ENCODE measurements at regions not wholly inside any gene's neighbourhood (a gene's known extent, or its start where the extent isn't known, plus 50 kb on each side); places are given as distances from the start of the nearest gene placed in this dataset.

DNA sequence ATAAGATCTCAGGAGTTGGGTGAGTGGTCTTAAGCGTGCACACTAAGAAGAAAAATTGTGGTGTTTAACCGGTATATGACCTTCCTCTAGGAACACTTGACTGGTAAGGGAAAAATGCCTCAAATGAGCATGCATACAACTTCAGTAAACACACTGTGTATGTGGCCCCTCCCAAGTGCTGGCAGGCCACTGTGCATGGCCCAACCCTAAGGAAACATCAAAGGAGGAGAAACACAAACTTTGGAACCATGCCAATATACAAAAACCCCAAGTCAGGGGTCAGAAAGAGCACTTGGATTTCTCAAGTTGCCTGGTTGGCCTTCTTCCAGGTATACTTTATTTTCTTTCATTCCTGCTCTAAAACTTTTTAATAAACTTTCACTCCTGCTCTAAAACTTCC lies 308.9 kb upstream of the LRRTM4 start:
- Histone ChIP-seq H3K4ac (ENCODE audit: low read length) (no peak overlapping the region), H2BK12ac (ENCODE audit: low read length) (no peak overlapping the region), H3K27ac (replicated peaks; ENCODE audit: low read length) (no peak overlapping the region), H2AFZ (ENCODE audit: low read length) (no peak overlapping the region), H3K36me3 (replicated peaks in 1 of 2; ENCODE audit: control insufficient read depth in 2 of 2, insufficient read depth in 2 of 2, low read length in 2 of 2) (no peaks in the 10 kb centered on the region), H3K79me1 (ENCODE audit: low read depth, low read length) (no peaks in the 10 kb centered on the region), H3K4me3 (ENCODE audit: low read length in 2 of 2) (no peak overlapping the region), H3K23ac (ENCODE audit: low read depth, low read length, poor library complexity) (no peak overlapping the region), H2BK5ac (ENCODE audit: low read length) (no peak overlapping the region), H2BK120ac (ENCODE audit: low read depth, low read length) (no peak overlapping the region), H4K8ac (ENCODE audit: low read depth, low read length) (no peak overlapping the region), H3K18ac (ENCODE audit: low read length) (no peak overlapping the region), H3K4me1 (ENCODE audit: control insufficient read depth in 2 of 2, insufficient read depth in 1 of 2, low read depth in 1 of 2, low read length in 2 of 2) (no peaks in the 10 kb centered on the region), H3K14ac (ENCODE audit: low read length) (no peak overlapping the region), H3K9me3 (replicated peaks in 1 of 2; ENCODE audit: control insufficient read depth in 2 of 2, insufficient read depth in 1 of 2, low read depth in 1 of 2, low read length in 2 of 2) (peaks cover 5 to 12% of the 10 kb centered on the region in 2 donors), H3K4me2 (ENCODE audit: insufficient read depth, low read length, poor library complexity, severe bottlenecking) (no peak overlapping the region), H3K9ac (ENCODE audit: low read depth, low read length, poor library complexity) (no peak overlapping the region), H2BK15ac (ENCODE audit: low read length) (no peak overlapping the region), H2AK5ac (ENCODE audit: low read depth, low read length) (no peak overlapping the region), H3K27me3 (ENCODE audit: control insufficient read depth in 3 of 3, insufficient read depth in 3 of 3, low read depth in 1 of 3, low read length in 3 of 3) (no peaks in the 10 kb centered on the region), H4K91ac (ENCODE audit: low read depth, low read length, poor library complexity) (no peak overlapping the region)
- WGBS, 2 donors (ENCODE audit: extremely low coverage in 2 of 2, insufficient read length in 2 of 2, insufficient replicate concordance in 1 of 2): no CpG with 5 or more reads among the region's 2 CpGs
- DNase-seq (ENCODE audit: low spot score): no peak

DNA sequence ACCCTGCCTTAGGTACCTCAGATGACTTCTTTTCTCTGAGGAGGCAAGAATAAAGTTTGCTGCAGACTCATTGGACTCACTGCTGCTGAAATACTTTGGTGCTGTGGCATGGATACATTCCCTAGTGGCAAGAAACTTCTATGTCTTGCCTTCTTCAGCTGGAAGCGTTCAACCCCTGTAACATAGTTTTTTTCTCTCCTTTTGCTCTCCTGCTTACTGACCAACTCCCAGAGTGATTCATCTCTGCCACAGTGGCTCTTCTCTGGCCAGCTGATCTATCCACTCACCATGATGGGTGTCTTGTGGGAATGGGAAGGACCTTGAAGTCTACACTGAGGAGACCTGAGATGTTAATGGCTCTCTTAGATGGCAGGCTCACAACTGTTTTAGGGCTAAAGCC lies 309.3 kb upstream of the LRRTM4 start:
- Histone ChIP-seq H3K14ac (ENCODE audit: low read length) (no peak overlapping the region), H3K9ac (ENCODE audit: low read depth, low read length, poor library complexity) (no peak overlapping the region), H2BK120ac (ENCODE audit: low read depth, low read length) (no peak overlapping the region), H2AK5ac (ENCODE audit: low read depth, low read length) (no peak overlapping the region), H3K4me2 (ENCODE audit: insufficient read depth, low read length, poor library complexity, severe bottlenecking) (no peak overlapping the region), H2BK5ac (ENCODE audit: low read length) (no peak overlapping the region), H3K4ac (ENCODE audit: low read length) (no peak overlapping the region), H3K79me1 (ENCODE audit: low read depth, low read length) (no peaks in the 10 kb centered on the region), H2BK15ac (ENCODE audit: low read length) (no peak overlapping the region), H3K27me3 (ENCODE audit: control insufficient read depth in 3 of 3, insufficient read depth in 3 of 3, low read depth in 1 of 3, low read length in 3 of 3) (no peaks in the 10 kb centered on the region), H3K23ac (ENCODE audit: low read depth, low read length, poor library complexity) (no peak overlapping the region), H4K91ac (ENCODE audit: low read depth, low read length, poor library complexity) (no peak overlapping the region), H3K27ac (replicated peaks; ENCODE audit: low read length) (no peak overlapping the region), H2AFZ (ENCODE audit: low read length) (no peak overlapping the region), H4K8ac (ENCODE audit: low read depth, low read length) (no peak overlapping the region), H2BK12ac (ENCODE audit: low read length) (no peak overlapping the region), H3K18ac (ENCODE audit: low read length) (no peak overlapping the region), H3K9me3 (replicated peaks in 1 of 2; ENCODE audit: control insufficient read depth in 2 of 2, insufficient read depth in 1 of 2, low read depth in 1 of 2, low read length in 2 of 2) (peaks cover 5 to 13% of the 10 kb centered on the region in 2 donors), H3K36me3 (replicated peaks in 1 of 2; ENCODE audit: control insufficient read depth in 2 of 2, insufficient read depth in 2 of 2, low read length in 2 of 2) (no peaks in the 10 kb centered on the region), H3K4me1 (ENCODE audit: control insufficient read depth in 2 of 2, insufficient read depth in 1 of 2, low read depth in 1 of 2, low read length in 2 of 2) (no peaks in the 10 kb centered on the region), H3K4me3 (ENCODE audit: low read length in 2 of 2) (no peak overlapping the region)
- DNase-seq (ENCODE audit: low spot score): no peak
- no CpG with 5 or more reads among the region's 1 CpG for WGBS, 2 donors (ENCODE audit: extremely low coverage in 2 of 2, insufficient read length in 2 of 2, insufficient replicate concordance in 1 of 2)

DNA sequence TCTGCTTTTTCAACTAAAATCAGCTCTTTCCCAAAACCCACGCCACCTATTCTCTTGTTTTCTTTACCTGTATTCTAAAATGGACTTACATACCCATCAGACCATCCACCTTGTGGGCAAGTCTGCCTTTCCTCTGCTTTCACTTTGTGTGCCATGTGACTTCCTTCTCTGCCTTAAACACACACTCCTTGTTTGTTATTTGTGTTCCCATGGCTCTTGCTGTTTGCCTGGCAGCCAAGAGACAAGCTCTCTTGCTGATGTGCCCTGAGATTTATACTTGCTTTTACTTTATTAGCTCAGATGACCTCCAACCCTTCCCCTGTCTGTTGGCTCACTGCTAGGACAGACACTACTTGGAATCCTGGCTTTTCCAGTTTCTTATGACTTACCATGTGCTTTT lies 309.7 kb upstream of the LRRTM4 start:
- no peak overlapping the region for H4K91ac ChIP-seq (ENCODE audit: low read depth, low read length, poor library complexity)
- no peak overlapping the region for H3K23ac ChIP-seq (ENCODE audit: low read depth, low read length, poor library complexity)
- no peak overlapping the region for H2BK120ac ChIP-seq (ENCODE audit: low read depth, low read length)
- H3K9ac ChIP-seq (ENCODE audit: low read depth, low read length, poor library complexity): no peak overlapping the region
- no CpG with 5 or more reads among the region's 1 CpG for WGBS, 2 donors (ENCODE audit: extremely low coverage in 2 of 2, insufficient read length in 2 of 2, insufficient replicate concordance in 1 of 2)
- no peak for DNase-seq (ENCODE audit: low spot score)
- H2BK5ac ChIP-seq (ENCODE audit: low read length): no peak overlapping the region
- H4K8ac ChIP-seq (ENCODE audit: low read depth, low read length): no peak overlapping the region
- no peak overlapping the region for H3K4me2 ChIP-seq (ENCODE audit: insufficient read depth, low read length, poor library complexity, severe bottlenecking)
- no peaks in the 10 kb centered on the region for H3K27me3 ChIP-seq (ENCODE audit: control insufficient read depth in 3 of 3, insufficient read depth in 3 of 3, low read depth in 1 of 3, low read length in 3 of 3)
- no peak overlapping the region for H3K27ac ChIP-seq (replicated peaks; ENCODE audit: low read length)
- peaks cover 5 to 13% of the 10 kb centered on the region in 2 donors for H3K9me3 ChIP-seq (replicated peaks in 1 of 2; ENCODE audit: control insufficient read depth in 2 of 2, insufficient read depth in 1 of 2, low read depth in 1 of 2, low read length in 2 of 2)
- H3K4me1 ChIP-seq (ENCODE audit: control insufficient read depth in 2 of 2, insufficient read depth in 1 of 2, low read depth in 1 of 2, low read length in 2 of 2): no peaks in the 10 kb centered on the region
- H3K36me3 ChIP-seq (replicated peaks in 1 of 2; ENCODE audit: control insufficient read depth in 2 of 2, insufficient read depth in 2 of 2, low read length in 2 of 2): no peaks in the 10 kb centered on the region
- no peak overlapping the region for H3K14ac ChIP-seq (ENCODE audit: low read length)
- H3K18ac ChIP-seq (ENCODE audit: low read length): no peak overlapping the region
- H3K4me3 ChIP-seq (ENCODE audit: low read length in 2 of 2): no peak overlapping the region
- H2BK15ac ChIP-seq (ENCODE audit: low read length): no peak overlapping the region
- no peak overlapping the region for H2AK5ac ChIP-seq (ENCODE audit: low read depth, low read length)
- H3K4ac ChIP-seq (ENCODE audit: low read length): no peak overlapping the region
- H2AFZ ChIP-seq (ENCODE audit: low read length): no peak overlapping the region
- no peaks in the 10 kb centered on the region for H3K79me1 ChIP-seq (ENCODE audit: low read depth, low read length)
- no peak overlapping the region for H2BK12ac ChIP-seq (ENCODE audit: low read length)

DNA sequence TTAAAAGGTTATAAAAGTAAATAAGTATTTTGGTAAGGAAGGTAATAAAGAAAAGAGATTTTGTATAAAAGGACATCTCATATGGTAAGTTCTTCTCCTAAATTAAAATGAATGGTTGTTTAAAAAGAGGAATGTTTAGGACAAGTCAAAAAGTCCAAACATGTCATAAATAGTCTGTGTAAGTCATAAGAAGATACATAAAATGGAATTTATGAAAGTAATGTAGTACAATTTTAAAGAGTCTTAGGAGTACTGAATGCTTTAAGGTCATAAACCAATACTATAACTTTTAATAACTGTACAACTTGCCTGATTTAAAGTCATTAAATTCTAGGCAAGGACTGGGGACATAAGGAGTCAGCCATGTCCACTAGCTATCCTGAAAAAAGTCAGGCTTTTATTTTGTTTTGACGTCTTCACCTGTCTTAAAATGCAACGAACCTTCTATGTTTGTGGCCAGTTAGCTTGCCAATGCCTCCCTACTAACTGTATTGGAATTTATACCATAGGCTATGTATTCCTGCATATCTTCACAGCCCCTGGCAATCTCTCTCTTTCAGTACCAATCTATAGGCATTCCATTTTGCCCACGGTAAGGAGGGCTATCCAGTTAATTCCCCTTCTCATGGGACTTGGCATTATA lies 312.3 kb upstream of the LRRTM4 start:
- no peak overlapping the region for H3K4me3 ChIP-seq (ENCODE audit: low read length in 2 of 2)
- peaks cover 5 to 13% of the 10 kb centered on the region in 2 donors for H3K9me3 ChIP-seq (replicated peaks in 1 of 2; ENCODE audit: control insufficient read depth in 2 of 2, insufficient read depth in 1 of 2, low read depth in 1 of 2, low read length in 2 of 2)

More for the DNA sequence above, 312.3 kb upstream of the LRRTM4 start:
- no peak overlapping the region for H4K91ac ChIP-seq (ENCODE audit: low read depth, low read length, poor library complexity)
- H3K79me1 ChIP-seq (ENCODE audit: low read depth, low read length): no peaks in the 10 kb centered on the region
- H3K14ac ChIP-seq (ENCODE audit: low read length): no peak overlapping the region
- H3K36me3 ChIP-seq (replicated peaks in 1 of 2; ENCODE audit: control insufficient read depth in 2 of 2, insufficient read depth in 2 of 2, low read length in 2 of 2): no peaks in the 10 kb centered on the region
- H3K9ac ChIP-seq (ENCODE audit: low read depth, low read length, poor library complexity): no peak overlapping the region
- H3K27ac ChIP-seq (replicated peaks; ENCODE audit: low read length): no peak overlapping the region
- H3K27me3 ChIP-seq (ENCODE audit: control insufficient read depth in 3 of 3, insufficient read depth in 3 of 3, low read depth in 1 of 3, low read length in 3 of 3): no peaks in the 10 kb centered on the region
- H2BK5ac ChIP-seq (ENCODE audit: low read length): no peak overlapping the region
- H3K23ac ChIP-seq (ENCODE audit: low read depth, low read length, poor library complexity): no peak overlapping the region
- WGBS, 2 donors (ENCODE audit: extremely low coverage in 2 of 2, insufficient read length in 2 of 2, insufficient replicate concordance in 1 of 2): no CpG with 5 or more reads among the region's 3 CpGs
- H2AK5ac ChIP-seq (ENCODE audit: low read depth, low read length): no peak overlapping the region
- no peak overlapping the region for H3K4ac ChIP-seq (ENCODE audit: low read length)
- H2BK15ac ChIP-seq (ENCODE audit: low read length): no peak overlapping the region
- H3K18ac ChIP-seq (ENCODE audit: low read length): no peak overlapping the region
- no peaks in the 10 kb centered on the region for H3K4me1 ChIP-seq (ENCODE audit: control insufficient read depth in 2 of 2, insufficient read depth in 1 of 2, low read depth in 1 of 2, low read length in 2 of 2)
- H2BK12ac ChIP-seq (ENCODE audit: low read length): no peak overlapping the region
- no peak overlapping the region for H3K4me2 ChIP-seq (ENCODE audit: insufficient read depth, low read length, poor library complexity, severe bottlenecking)
- H4K8ac ChIP-seq (ENCODE audit: low read depth, low read length): no peak overlapping the region
- H2AFZ ChIP-seq (ENCODE audit: low read length): no peak overlapping the region
- peak; percentile 11 for DNase-seq (ENCODE audit: low spot score)
- H2BK120ac ChIP-seq (ENCODE audit: low read depth, low read length): no peak overlapping the region
